T-helper 1 cell treated with Interleukin-12 subunit alpha and Interleukin-12 subunit beta and Interleukin-4 antibody, amounts not matched to agents 30 ng/mL and 1 ng/mL, for 36 hours (primary cell): ENCODE measurements at regions not wholly inside any gene's neighbourhood (a gene's known extent, or its start where the extent isn't known, plus 50 kb on each side); places are given as distances from the start of the nearest gene placed in this dataset.
"Not testable (repeated sequence)": the region's sequence is repeated elsewhere in the genome, so short reads cannot be mapped to it uniquely, and the experiment has no call there.

Source experiments
- intact Hi-C: fragments of 100-400 bp; cut with micrococcal nuclease; formaldehyde crosslinking; loops from one replicate; pipeline ENCODE4 v1.15.1; 2024

DNA sequence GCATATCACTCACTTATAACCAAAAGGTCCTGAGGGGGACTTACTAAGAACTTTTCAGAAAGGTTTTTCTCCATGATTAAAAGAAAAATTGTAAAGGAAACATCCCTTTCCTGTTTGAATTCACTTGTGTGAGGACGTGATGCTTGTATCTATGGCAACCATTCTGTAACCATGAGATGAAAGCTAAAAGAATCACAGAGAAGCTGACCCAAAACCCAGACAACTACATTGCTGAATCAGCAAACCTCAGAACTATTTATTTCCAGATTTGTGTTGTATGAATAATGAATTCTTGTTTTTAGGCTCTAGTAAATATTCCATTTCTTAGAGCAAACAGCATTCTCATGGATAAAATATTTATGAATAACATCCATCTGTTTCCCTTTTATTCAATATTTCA lies 91.2 kb downstream of the RCHY1 start:
- intact Hi-C loops = no loop called here

DNA sequence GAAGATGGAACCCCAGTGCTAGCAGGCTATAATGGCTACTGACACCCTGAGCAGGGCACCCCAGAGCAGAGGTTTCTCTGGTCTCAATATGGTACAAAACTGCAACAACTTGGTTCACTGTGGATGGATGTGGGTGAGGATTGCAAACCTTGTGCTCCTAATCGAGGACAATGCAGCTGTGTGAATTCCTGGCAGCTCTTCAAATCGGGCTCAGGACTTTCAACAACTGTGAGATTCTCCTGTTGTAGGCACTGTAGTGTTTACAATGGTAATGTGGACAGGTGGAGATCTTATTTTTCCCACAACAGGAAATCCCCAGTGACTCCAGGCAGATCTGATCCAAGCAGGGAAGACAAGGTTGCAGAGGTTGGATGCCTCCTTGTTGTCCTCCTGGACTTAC lies 101.5 kb downstream of the RCHY1 start:
- intact Hi-C loops = no loop called here

- intact Hi-C loops = no loop called here
Observed at GRCh38 chr4:75398501-75398900, 115.7 kb downstream of the RCHY1 start.

DNA sequence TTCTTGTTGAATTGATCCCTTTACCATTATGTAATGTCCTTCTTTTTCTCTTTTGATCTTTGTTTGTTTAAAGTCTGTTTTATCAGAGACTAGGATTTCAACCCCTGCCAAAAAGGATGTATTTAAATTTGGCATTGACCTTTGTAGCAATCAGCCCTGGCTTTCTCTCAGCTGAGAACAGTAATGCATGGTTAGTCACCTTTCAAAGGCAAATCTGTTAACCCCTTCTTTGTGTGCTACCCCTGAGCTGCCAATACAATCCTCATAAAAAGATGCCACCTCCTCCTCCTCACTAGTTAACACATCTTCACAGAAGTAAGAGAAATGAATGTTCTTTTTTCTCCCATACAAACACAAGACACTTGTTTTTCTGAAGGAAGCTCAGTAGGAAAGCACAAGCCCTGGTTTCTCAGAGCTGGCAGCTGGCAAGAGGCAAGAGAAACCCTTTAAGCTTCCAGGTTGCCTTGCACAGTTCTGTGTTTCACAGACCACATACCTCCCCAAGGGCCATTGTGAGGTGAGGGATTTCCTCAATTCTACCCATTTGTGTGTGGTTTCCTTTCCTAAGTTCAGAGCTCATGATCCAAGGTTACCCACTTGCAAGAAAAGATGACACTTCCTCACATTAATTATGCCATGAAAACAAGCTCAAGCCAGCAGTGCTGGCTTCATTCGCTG lies 122.6 kb downstream of the RCHY1 start:
- intact Hi-C loops = no loop called here

- intact Hi-C loops = not testable (repeated sequence)
Observed at GRCh38 chr4:75386426-75386825, 127.8 kb downstream of the RCHY1 start.

DNA sequence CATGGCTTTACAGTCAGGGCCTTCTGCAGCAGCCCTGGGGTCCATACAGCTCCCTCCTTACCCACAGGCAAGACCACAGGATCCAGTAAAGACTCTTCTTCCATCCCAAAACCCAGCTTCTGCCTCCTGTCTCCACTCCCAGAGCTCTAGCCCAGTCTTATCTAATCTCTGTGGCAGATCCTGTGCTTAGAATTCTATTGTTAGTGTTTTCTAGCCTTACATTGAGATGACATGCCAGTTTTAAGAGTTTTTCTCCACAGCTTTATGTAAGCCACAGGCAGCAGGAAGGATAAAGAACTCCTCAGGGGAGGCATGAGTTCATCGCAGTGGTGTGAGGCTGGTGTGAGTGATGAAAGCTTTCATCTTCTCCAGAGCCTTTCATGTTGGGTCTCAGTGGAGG lies 129.1 kb downstream of the RCHY1 start:
- intact Hi-C loops = no loop called here

- intact Hi-C loops = no loop called here
Observed at GRCh38 chr4:75376543-75376942, 137.7 kb downstream of the RCHY1 start.

- intact Hi-C loops = no loop called here
Observed at GRCh38 chr4:75371915-75372314, 142.3 kb downstream of the RCHY1 start.

GRCh38 chr4:75370576-75370975 lies 143.6 kb downstream of the RCHY1 start:
- intact Hi-C loops = no loop called here

GRCh38 chr4:75345423-75345822 lies 168.8 kb downstream of the RCHY1 start:
- intact Hi-C loops = no loop called here

GRCh38 chr4:75344915-75345314 lies 169.3 kb downstream of the RCHY1 start:
- intact Hi-C loops = no loop called here

- intact Hi-C loops = no loop called here
Observed at GRCh38 chr4:75343333-75343732, 170.9 kb downstream of the RCHY1 start.

DNA sequence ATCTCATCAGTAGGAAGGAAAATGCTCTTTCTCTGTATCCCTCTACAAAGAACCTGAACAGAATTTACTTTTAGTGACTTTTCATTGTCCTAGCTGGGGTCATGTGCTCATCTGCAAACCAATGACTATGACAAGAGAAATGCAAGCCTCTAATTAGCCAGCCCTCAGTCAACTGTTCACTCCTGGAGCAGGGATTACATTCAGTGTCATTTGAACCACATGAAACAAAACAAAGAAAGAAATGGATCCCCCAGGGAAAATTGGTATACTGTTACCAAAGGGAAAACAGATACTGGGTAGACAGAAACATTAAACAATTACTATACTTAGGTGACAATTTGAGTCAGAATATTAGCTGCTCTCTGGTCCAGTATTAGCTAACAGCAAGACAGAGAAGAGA lies 173.6 kb downstream of the RCHY1 start:
- intact Hi-C loops = no loop called here

DNA sequence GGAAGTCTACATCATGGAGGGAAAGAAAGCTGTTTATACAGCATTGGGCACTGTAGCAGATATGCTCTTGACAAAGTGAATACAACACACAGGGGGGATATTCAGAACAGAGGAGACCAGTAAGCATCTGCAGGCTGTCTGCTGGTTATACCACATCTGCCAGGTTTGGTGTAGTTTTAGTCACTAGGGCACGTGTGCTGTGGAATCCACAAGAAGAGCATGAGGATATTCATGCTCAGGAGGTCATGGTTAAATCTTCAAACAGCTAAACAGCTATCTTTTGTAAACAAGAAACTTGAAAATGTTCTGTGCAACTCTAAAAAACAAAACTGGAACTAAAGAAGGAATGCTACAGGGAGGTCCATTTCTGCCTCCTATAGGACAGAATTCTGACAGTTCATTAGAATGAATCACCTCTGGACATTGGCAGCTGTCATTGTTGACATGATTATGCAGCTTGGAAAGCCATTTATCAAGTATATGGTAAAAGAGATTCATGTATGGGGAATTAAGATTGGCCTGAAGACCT lies 175.8 kb downstream of the RCHY1 start:
- intact Hi-C loops = no loop called here

GRCh38 chr4:75327804-75328512 lies 186.2 kb downstream of the RCHY1 start:
- intact Hi-C loops = no loop called here

- intact Hi-C loops = no loop called here
Observed at GRCh38 chr4:75325318-75325979, 188.8 kb downstream of the RCHY1 start.

- intact Hi-C loops = no loop called here
Observed at GRCh38 chr4:75321484-75321883, 192.7 kb downstream of the RCHY1 start.

DNA sequence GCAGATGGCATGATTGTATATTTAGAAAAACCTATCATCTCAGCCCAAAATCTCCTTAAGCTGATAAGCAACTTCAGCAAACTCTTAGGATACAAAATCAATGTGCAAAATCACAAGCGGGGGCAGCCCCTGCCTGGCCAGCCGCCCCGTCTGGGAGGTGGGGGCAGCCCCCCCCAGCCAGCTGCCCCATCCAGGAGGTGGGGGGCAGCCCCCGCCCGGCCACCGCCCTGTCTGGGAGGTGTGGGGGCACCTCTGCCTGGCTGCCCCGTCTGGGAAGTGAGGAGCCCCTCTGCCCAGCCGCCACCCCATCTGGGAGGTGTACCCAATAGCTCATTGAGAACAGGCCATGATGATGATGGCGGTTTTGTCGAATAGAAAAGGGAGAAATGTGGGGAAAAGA lies 196.6 kb downstream of the RCHY1 start:
- intact Hi-C loops = not testable (repeated sequence)

DNA sequence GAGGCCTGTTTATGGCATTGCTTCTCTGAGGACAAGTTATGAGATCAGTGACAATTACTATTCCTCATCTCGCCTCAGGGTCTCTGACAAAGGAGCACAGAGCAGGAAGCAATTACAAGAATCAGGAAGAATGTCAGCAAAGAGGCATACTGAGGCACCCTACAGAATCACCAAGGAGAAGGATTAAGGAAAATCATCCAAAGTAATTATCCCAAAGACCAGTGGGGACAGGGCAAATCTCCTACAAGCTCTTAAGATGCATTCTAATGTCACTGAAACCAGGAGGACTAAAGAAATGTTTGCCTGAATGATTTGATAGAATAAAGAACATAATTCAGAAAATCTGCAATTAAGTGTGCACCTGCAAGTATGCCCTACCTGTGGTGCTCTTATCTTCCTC lies 206.2 kb downstream of the RCHY1 start:
- intact Hi-C loops = no loop called here

DNA sequence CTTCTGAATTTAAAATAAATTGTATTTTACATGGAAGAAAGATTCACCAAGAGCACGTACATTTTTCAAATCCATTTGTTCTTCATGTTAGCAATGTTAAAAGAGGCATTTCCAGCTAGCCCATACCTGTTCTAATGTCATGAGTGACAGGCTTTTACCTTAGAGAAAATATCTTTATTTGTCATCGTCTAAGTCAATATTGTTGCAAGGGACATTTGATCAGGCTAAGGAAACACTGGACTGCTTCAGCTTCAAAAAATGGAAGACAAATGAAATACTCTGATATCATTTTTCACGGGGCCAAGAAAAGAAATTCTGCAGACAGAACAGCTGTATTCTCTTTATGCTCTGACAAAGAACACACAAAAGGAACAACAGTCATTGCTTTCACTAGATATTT lies 207.7 kb downstream of the RCHY1 start:
- intact Hi-C loops = no loop called here

DNA sequence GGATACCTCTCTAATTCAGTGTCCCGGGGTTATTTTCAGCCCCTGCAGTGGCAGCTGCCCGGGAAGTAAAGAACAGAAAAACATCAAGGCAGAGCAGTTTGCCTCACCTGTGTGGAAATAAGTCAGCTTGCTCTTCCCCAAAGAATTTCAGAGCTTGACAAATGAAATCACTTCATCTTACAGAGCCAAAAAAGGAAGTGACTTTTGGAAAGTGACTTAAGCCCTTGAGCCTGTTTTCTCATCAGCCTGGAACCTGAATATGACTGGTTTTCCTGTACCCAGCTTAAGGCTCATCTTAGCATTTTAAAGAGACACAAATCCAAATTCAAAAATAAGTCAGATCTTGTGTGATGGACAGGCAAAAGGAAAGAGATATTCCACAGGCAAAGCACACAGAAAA lies 211.6 kb downstream of the RCHY1 start:
- intact Hi-C loops = no loop called here

DNA sequence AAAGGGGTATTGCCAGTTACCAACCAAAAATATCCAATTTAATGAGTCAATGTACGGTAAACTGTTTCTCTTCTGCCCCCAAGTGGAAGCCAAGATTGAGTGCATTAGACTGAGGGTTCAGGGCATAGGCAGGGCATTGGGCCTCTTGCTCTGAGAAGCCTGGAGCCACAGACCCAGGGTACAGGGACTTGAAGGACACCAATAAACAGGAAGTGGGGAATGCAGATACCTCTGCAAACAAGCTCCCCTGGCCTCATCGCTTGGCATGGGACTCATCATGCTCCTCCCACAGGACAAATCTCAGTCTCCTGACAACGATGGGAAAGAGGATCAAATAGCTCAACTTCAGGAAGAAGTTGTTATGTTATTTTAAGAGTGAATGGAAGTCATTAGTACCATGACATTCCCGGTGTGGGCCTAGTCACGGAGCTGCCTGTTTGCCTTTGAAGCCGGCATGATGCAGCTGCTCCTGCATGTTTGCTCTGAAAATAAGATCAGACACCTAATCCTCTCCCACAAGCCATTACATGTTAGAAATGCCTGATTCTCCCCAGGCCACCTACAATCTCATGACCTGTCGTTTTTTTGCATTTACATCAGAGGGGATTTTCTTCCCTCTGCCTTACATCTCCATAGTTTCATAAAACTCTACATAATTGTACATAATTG lies 224.2 kb downstream of the RCHY1 start:
- intact Hi-C loops = loop anchor here (10.0 kb wide), 1 partner anchor 415 kb away; no protein-coding TSS in a partner anchor
